ENCODE measurements at regions not wholly inside any gene's neighbourhood (a gene's known extent, or its start where the extent isn't known, plus 50 kb on each side); places are given as distances from the start of the nearest gene placed in this dataset.

- DNase-seq: no peak
Measured at GRCh38 chr13:89865164-89866064, 1482.1 kb upstream of the MIR17HG start.

GRCh38 chr13:89869312-89869711, 1478.2 kb upstream of the MIR17HG start:
- no peak for DNase-seq

GRCh38 chr13:89878904-89879303, 1468.6 kb upstream of the MIR17HG start:
- no peak for DNase-seq

- DNase-seq: no peak
Measured at GRCh38 chr13:89880201-89880600, 1467.3 kb upstream of the MIR17HG start.

- no peak for DNase-seq
Measured at GRCh38 chr13:89883893-89884448, 1463.5 kb upstream of the MIR17HG start.

GRCh38 chr13:89890806-89891205, 1456.7 kb upstream of the MIR17HG start:
- DNase-seq: no peak

GRCh38 chr13:89891416-89891815, 1456.1 kb upstream of the MIR17HG start:
- no peak for DNase-seq

- DNase-seq: no peak
Measured at GRCh38 chr13:89897681-89898080, 1449.8 kb upstream of the MIR17HG start.

GRCh38 chr13:89899302-89900103, 1448.0 kb upstream of the MIR17HG start:
- no peak for DNase-seq

GRCh38 chr13:89900104-89900765, 1447.3 kb upstream of the MIR17HG start:
- DNase-seq: no peak

- no peak for DNase-seq
Measured at GRCh38 chr13:89902223-89902622, 1445.3 kb upstream of the MIR17HG start.

- DNase-seq: no peak
Measured at GRCh38 chr13:89903115-89903514, 1444.4 kb upstream of the MIR17HG start.

- DNase-seq: no peak
Measured at GRCh38 chr13:89910166-89910565, 1437.3 kb upstream of the MIR17HG start.

GRCh38 chr13:89916551-89916950, 1430.9 kb upstream of the MIR17HG start:
- DNase-seq: no peak

- DNase-seq: no peak
Measured at GRCh38 chr13:89920461-89920860, 1427.0 kb upstream of the MIR17HG start.

- no peak for DNase-seq
Measured at GRCh38 chr13:89923052-89923451, 1424.4 kb upstream of the MIR17HG start.

GRCh38 chr13:89923736-89924135, 1423.8 kb upstream of the MIR17HG start:
- DNase-seq: no peak

- DNase-seq: peak in 1 of 2 experiments; percentile 38
Measured at GRCh38 chr13:89925107-89925506, 1422.4 kb upstream of the MIR17HG start.

- no peak for DNase-seq
Measured at GRCh38 chr13:89930861-89931260, 1416.6 kb upstream of the MIR17HG start.

GRCh38 chr13:89932902-89933301, 1414.6 kb upstream of the MIR17HG start:
- no peak for DNase-seq

- no peak for DNase-seq
Measured at GRCh38 chr13:89936256-89936655, 1411.2 kb upstream of the MIR17HG start.

- no peak for DNase-seq
Measured at GRCh38 chr13:89937420-89937819, 1410.1 kb upstream of the MIR17HG start.

GRCh38 chr13:89940383-89940782, 1407.1 kb upstream of the MIR17HG start:
- DNase-seq: no peak
